DMS153 treated with DMSO at 0.1 percent for 48 hours (cell line): ENCODE measurements at regions not wholly inside any gene's neighbourhood (a gene's known extent, or its start where the extent isn't known, plus 50 kb on each side); places are given as distances from the start of the nearest gene placed in this dataset.

Experiments
- DNase-seq: peaks from one replicate; lab custom pipeline; 2025; ENCODE audit not compliant: unreplicated experiment; lab: John Stamatoyannopoulos, UW

DNA sequence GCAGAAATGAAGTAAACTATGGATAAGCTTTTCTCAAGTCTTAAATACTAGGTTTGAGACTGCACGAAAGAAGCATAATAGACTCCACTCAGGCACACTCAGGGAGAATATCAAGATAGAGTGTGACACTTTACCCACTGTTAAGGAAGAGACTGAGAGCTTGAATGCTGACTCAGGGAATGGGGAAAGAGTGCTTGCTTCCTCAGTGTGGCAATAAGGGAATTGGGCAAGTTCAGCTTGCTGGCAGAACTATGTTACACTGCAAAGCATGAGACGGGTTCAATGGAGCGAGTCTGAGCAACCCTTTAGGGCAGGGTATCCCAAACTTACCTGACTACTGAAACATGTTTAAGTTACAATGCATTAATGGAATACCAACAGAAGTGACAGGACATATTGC lies 237.7 kb upstream of the MEF2C start:
- no peak for DNase-seq

DNA sequence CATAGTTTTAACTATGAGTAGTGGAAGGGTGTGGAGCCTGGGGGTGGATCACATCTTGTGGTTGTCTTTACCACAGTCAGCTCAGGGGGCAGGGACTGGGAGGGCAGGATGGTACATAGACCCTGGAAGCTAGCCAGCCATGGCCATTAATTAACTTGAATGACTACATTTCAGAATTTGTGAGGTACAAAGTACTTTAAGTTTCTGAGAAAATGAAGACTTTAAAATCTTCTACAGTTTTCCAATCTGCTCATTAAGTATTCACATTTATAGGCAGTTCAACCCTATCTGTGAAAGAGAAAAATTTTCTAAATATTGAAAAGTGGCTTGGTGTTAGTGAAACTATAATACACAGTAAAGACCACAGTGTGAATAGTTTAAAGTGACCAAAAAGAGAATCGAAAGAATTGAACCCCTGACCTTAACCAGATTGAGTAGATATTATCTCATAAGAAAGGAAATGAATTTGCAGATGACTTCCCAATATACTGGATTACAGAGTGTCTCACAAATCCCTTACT lies 234.2 kb upstream of the MEF2C start:
- no peak for DNase-seq

DNA sequence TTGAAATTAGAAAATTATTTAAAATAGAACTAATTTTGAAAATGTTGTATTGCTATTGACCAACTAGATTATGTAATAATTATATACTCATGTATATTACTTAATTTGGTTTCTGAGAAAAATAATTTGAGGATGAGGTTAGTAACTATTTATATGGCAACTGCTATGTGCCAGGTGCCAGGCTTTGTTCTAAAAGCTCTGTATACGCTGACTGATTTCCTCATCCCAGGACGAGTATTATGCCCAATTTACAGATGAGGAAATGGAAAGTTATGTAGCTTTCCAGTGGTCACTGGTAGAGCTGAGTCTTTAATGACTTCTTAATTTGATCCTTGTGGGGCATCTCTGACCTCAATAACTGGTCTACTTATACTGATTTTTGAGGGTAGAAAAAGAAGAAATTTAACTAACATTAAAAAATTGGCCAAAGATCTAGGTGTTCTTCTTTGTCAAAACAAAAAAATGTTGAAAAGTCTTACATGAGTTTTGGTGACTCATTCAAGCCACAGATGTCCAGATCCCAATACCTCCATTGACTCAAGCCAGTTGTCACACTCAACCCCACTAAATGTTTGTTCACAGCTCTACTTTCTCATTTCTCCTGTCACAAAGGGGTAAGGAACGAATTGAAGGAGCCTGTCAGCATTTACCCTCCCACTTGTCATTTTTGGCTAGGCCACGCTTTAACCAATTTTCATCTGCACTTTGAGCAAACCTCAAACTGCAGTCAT lies 228.1 kb upstream of the MEF2C start:
- DNase-seq = no peak

DNA sequence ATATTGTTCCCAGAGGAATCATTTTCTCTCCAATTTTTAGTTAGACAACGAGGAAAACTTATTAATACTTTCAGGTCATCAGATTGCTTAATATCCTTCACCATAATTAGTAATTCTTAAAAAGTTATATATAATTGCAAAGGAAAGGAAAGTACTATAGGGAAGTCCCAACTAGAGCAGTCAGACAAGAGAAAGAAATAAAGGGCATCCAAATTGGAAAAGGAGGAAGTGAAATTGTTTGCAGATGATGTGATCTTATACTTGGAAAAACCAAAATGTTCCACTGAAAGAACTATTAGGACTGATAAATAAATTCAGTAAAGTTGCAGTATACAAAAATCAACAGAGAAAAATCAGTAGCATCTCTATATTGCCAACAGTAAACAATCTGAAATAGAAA lies 223.5 kb upstream of the MEF2C start:
- no peak for DNase-seq

DNA sequence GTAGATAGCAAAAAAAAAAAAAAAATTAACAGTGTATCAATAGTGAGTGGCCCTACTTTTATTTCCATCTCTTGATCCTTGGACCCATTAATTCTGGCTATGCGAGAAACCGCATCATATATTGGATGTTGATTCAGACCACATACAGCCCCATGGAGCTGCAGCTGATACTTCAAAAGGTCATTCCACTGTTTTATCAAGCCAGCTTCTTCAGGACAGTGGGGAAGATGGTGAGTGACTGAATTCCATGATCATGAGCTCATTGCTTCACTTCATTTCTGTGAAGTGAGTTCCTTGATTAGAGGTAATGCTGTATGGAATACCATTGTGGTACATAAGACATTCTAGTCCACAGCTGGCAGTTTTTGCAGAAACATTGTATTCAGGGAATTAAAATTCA lies 222.9 kb upstream of the MEF2C start:
- DNase-seq = no peak

DNA sequence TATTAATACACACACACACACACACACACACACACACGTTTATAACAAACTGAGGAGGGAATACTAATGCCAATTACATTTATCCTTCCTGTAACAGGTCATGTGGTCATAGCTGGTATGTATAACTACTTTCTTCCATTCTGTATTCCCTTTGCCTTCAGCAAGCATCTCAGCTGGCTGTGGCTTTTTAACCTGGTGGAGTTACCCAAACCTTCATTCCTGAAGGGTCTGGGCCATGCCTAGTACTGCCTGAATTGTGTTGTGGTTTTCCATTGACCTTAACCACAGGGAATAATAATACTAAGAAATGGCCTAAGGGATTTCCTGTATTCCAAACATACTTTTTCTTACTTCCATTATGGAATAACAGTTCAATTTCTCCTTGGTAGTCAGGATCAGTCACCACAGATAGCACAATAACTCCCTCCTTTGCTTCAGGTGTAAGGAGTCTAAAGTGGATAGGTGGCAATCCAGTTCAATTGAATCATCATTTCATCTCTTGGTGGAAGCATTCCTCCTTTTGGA lies 222.2 kb upstream of the MEF2C start:
- no peak for DNase-seq

DNA sequence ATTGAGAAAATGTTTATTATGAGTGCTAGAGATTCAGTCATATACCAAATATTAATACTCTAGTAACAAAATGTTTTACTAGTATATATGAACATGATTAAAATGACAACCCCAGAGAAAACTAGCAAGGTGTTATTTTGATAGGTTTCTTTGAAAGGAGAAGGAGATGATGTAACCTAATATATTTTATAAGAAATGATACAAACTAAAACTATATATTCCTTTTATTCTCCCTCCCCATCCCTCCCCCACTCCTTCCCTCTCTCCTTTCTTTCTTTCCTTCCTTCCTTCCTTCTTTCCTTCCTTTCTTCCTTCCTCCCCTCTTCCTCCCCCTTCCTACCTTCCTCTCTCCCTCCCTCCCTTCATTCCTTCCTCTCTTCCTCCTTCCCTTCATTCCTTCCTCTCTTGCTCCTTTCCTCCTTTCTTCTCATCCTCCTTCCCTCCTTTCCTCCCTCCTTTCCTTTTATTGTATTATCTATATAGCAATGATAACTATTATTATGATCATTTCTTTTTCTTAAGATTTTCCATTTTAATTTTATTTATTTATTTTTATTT lies 215.3 kb upstream of the MEF2C start:
- no peak for DNase-seq

DNA sequence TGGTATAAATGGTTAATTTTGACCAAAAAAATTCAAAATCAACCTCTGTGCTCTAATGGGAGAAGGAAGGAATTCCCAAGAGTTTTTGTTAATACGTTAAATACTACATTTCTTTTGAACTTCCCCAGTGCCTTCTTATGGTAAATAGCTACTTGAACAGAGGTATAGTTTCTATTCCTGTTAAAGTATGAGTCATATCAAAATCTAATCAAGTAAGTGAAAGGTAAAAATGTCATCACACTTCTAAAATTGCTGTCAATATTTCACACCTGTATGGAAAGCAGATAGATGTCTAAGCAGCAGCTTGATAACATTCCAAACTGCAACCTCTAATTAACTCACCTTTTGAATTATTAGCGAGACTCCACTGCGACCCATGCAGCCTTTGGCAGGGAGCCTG lies 214.1 kb upstream of the MEF2C start:
- DNase-seq = no peak

DNA sequence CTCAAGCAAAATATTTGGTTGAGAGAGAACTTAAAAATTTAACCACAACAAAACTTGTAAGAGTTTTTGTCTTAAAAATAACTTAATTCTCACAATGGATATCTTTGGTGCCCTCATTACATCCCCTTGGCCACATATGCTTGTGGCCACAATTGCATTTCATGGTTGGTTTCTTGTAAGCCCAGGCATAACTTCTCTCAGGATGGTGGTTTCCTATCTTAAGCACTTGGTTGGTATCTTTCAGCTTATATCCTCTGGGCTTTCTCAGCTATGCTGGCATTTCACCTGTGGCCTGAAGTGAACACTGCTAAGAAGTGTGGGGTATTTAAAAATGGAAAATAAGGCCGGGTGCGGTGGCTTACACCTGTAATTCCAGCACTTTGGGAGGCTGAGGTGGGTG lies 212.4 kb upstream of the MEF2C start:
- DNase-seq = no peak

DNA sequence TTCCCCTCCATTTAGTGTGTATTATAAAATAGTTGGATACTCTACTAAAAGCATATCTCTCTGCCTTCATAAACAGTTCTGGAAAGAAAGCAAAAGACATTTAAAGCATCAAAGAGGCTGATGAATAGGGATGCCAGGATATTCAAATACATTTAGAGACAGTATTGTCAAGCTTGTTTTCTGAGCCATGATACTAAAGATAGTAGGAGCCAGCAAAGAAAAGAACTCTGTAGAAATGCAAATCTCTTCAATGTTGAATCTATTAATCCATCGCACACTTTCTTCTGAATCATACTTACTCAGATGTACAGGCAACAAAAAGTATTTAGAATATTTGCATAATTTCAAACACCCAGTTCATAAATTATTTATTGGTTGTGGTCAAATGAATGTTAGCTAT lies 207.1 kb upstream of the MEF2C start:
- DNase-seq = no peak

DNA sequence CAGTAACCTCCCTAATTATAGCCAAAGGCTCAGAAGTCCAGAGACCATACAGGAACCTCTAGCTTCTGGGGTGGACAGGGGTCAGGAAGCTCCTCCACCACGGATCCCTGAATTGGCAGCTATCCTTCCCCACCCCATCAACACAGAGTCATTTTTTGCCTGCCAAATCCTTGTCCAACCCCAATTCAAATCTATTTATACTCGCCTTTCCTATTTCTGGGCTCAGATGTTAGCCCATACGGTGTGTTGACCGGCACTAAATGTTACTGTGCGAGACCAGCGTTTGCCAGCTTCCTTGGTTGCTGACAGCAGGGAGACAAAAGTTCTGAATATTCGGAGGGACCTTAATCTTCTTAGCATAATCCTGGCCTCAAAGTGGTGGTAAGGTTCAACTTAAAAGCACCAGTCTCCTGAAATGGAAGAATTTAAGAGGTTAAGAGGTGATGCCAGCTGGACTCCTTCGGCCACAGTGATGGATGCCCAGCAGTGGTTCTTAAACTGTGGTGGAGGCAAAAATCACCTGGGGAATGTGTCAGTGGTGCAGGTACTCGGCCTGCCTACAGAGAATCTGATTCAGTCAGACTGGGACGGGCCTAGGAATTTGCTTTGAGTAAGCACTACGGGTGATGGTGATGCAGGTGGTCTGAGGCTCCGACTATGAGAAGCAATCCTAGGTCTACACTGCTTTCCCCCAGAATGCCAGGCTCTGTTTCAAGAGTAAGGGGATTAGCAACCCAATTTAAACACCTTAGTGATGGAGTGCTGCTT lies 204.8 kb upstream of the MEF2C start:
- DNase-seq = no peak

DNA sequence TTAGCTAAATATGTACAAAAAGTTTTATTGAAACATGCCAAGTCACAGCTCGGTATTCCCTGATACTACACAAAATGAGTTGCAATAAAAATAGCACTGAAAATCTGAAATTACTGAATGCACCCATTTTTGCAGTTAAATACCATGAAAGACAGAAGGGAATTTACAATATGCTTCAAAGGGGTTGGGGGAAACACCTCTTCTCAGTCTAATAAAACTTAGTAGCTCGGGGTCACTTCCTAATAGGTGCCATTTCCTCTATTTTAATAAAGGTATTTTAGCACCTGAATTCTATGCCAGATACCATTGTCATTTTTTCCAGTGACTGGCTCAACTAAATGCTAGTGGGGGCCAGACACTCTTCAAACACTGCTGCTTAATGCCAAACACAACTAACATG lies 204.1 kb upstream of the MEF2C start:
- no peak for DNase-seq

DNA sequence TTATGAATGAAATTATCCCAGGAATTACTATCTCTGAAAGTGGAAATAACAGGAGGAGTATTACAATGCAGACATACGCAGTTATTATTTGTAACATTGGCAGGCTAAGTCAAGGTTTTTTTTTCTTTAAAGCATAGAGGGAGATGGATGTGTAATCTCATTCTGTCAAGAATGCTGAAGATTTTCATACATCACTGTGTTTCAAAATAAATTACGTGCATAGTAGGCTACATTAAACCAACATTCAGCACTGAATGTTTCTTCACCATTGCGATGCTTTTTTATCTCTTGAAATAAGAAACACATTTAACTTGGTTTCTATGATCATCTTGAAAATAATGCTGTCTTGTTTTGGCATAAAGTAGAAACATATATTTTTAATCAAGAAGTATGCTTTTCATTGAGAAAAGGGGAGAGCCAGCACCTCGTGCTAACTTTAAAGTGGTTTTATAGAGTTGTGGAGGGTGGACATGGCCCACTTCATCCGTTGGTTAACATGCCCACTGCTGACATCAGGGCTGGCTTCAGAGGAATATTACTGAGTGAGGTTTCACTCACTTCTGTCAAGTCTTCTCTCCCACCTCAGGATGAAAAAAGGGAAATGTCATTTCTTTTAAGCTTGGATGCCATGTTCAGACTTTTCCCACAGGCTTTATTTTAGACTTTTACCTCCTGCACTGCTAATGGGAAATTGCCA lies 203.6 kb upstream of the MEF2C start:
- DNase-seq = no peak

DNA sequence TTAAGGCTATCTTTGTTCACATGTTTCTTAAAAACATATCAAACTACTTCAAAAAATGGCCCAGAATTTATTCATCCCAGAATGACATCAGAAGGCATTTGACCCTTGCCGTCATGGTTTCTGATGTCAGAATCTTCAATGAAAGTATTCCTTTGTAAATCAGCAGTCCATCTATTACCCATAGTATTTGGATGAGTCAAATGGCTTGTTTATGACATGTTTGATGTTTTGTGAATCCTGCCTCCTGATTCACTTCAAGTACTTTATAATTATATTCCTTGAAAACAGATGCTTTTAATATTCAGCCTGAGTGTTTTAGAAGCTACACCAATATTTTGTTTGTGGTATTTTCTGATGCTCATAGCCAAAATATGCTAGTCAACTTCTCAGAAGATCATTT lies 200.8 kb upstream of the MEF2C start:
- no peak for DNase-seq

DNA sequence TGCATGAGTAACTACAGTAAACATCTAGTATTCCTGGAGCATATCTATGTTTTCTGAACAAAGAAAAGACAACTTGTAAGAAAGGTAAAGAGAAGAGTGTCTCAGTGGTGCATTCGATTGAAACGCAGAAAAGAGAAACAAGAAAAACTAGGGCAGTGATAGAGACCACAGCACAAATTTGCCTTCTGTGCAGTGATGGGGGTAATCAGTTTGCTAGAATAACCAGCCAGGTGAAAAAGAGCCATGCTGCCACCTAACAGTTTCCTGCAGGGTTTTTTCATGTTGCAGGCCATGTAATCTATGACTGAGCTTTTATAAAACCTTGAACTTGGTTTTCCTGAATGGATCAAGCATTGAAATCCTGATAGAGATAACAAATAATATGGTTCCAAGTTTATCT lies 198.4 kb upstream of the MEF2C start:
- no peak for DNase-seq

DNA sequence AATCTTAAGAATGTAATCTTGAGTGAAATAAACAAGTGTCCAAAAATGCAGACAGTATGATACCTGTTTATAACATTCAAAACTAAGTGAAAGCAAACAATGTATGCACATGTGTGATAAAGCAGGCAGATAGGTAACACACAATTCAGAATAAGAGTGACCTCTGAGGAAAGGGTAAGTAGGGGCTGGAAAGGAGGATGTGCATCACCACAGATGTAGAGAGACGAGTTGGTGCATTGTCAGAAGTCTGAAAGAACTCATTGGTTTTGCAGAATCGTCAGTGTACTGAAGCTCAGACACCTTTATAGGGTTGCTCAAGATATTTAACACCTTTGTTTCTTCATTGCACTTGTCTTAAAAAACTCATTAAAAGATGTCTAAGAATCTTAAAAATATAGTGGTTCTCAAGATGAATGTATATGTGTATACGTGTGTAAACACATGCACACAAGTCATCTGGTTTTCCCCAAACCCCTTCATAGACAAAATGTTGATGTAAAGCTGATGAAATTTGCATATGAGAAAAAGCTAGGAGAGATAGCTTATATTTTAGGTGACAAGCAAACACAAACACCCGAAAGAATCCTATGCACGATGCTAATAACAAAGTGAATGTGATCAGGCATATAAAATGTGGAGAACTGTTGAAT lies 197.6 kb upstream of the MEF2C start:
- no peak for DNase-seq

DNA sequence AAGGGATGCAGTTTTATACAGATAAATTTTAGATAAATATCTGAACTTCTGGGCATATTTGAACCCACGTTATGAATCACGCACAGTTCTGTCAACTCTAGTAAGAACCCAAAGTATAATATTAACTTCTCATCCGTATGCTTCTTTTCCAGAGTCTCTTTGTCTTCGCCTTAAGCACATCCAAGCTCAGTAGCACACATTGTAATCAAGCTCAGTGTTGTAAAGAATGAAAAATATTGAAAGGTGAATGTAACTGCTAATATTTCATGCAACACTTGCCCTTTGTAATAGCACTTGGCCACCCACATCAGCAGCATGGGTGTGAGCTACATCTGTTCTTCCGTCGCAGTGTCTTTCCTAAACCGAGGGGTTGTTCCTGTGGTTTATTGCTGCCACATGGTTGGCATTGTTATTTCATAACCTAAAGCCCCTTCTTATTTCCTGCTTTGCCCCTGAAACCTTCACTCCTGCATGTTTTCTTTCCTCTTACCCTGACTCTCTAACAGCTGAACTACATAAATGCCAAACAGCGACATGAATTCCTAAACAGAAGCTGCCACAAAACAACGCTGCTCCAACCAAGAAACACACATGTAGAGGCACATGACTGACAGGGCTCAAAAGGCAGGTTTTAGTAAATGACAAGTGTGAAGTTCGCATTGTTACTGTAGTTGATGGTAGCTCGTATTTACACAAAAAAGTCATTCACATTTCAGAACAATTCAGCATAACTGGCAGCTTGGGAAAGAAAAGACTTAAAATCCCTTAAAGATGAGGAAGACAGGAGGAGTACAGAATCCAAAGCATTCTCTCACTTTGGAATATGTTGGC lies 190.1 kb upstream of the MEF2C start:
- DNase-seq = no peak

DNA sequence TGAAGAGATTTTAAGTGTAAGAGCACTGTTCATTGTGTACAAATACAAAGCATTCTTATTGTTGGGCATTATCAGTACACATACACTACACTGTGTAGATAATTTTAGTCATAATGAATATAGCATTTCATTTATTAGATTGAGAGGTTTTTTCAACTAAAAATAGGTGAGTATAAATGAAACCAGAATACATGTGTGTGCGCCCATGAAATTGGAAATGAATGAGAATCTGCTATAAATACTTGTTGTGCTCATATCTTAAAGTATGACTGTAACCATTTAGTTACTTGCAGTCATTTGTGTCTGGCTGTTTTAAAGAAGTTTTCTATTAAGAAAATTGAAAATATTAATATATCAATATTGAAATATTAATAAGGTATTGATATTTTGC lies 189.0 kb upstream of the MEF2C start:
- DNase-seq = no peak

DNA sequence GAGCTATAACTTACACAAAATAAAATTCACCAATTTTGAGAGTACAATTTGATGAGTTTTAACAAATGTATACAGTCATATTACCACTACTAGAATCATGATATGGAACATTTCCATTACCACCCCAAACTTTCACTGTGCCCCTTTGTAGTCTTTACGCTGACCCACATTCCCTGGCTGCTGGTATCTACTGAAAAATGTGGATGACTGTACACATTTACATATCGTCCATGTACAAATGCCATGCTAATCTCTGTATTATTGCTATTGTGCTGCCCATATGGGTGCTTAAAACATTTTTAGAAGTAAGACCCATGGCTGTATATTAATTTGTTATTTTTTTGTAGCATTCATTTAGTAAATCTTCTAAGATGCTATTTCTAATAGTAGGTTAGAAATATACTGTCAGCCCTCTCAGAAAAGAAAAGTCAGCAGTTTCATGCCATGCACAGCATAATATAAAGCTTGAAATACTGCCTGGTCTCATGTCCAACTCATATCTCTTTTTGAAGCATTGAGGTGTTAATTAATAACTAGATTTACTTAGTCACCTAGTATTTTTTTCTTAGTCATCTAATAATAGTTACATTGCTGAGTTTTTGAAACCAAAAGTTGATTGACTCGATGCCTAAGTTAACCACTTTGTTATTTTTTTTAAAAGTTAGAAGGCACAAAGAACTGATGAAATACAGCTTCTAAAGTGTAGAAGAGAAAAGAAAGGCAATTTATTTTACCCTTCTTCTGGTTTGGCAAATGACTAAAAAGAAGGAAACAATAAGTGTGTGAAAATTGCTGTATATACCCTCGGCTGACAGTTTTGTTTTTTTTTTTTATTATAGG lies 188.3 kb upstream of the MEF2C start:
- DNase-seq = no peak
